Adrenal gland (tissue), 5 donors: ENCODE measurements at regions not wholly inside any gene's neighbourhood (a gene's known extent, or its start where the extent isn't known, plus 50 kb on each side); places are given as distances from the start of the nearest gene placed in this dataset.

Experiments
- POLR2A ChIP-seq, 2 donors: fragments of 450-650 bp; IDR thresholded peaks; one replicate each; pipeline ENCODE4 v1.6.1; 2017; ENCODE audit warnings: antibody characterized with exemption in 2 of 2, mild to moderate bottlenecking in 2 of 2, moderate library complexity in 1 of 2
- TF ChIP-seq, protein P1 (sequence below), 6 experiments: fragments of 450-650 bp in 4 of 6; fragments of 200-600 bp in 2 of 6; sonication (generic) in 1 of 6; IDR thresholded peaks; 1 replicate in 5 of 6; 2 replicates in 1 of 6; pipeline versions ENCODE4 v1.5.1 to v1.8.0; 2016 to 2021; ENCODE audit warnings: antibody characterized with exemption in 6 of 6, mild to moderate bottlenecking in 2 of 6, moderate library complexity in 1 of 6
- donor health status: DM: no; HTN: no; CAD: no.

GRCh38 chr2:224133387-224133786, 94.3 kb upstream of the SERPINE2 start:
- no peak for TF ChIP-seq POLR2A (IDR thresholded peaks at IDR 0.05)
- TF ChIP-seq, protein P1, sequence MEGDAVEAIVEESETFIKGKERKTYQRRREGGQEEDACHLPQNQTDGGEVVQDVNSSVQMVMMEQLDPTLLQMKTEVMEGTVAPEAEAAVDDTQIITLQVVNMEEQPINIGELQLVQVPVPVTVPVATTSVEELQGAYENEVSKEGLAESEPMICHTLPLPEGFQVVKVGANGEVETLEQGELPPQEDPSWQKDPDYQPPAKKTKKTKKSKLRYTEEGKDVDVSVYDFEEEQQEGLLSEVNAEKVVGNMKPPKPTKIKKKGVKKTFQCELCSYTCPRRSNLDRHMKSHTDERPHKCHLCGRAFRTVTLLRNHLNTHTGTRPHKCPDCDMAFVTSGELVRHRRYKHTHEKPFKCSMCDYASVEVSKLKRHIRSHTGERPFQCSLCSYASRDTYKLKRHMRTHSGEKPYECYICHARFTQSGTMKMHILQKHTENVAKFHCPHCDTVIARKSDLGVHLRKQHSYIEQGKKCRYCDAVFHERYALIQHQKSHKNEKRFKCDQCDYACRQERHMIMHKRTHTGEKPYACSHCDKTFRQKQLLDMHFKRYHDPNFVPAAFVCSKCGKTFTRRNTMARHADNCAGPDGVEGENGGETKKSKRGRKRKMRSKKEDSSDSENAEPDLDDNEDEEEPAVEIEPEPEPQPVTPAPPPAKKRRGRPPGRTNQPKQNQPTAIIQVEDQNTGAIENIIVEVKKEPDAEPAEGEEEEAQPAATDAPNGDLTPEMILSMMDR (IDR thresholded peaks at IDR 0.05) = no peak
